ENCODE measurements at regions not wholly inside any gene's neighbourhood (a gene's known extent, or its start where the extent isn't known, plus 50 kb on each side); places are given as distances from the start of the nearest gene placed in this dataset.

- POLR2A ChIA-PET, result no interaction called here
- TF ChIP-seq CTCF (IDR thresholded peaks at IDR 0.05; ENCODE audit: control extremely low read depth, extremely low read depth, low read depth, missing control alignments), result no peak
- CTCF ChIA-PET, result no interaction called here
- DNase-seq (ENCODE audit: extremely low spot score), result no peak
These were observed 84.5 kb upstream of the PPARA start for GRCh38 chr22:46065691-46066454.

- no peak for DNase-seq (ENCODE audit: extremely low spot score)
- POLR2A ChIA-PET, result no interaction called here
- CTCF ChIA-PET, result no interaction called here
- no peak for TF ChIP-seq CTCF (IDR thresholded peaks at IDR 0.05; ENCODE audit: control extremely low read depth, extremely low read depth, low read depth, missing control alignments)
These were observed 83.6 kb upstream of the PPARA start for GRCh38 chr22:46066691-46067090.

- TF ChIP-seq CTCF (IDR thresholded peaks at IDR 0.05; ENCODE audit: control extremely low read depth, extremely low read depth, low read depth, missing control alignments), result no peak
- CTCF ChIA-PET, result no interaction called here
- DNase-seq (ENCODE audit: extremely low spot score), result no peak
- POLR2A ChIA-PET, result no interaction called here
These were observed 82.9 kb upstream of the PPARA start for GRCh38 chr22:46067159-46068111.

GRCh38 chr22:46068181-46068592, 82.1 kb upstream of the PPARA start:
- ChIA-PET CTCF (no interaction called here), POLR2A (no interaction called here)
- TF ChIP-seq CTCF (IDR thresholded peaks at IDR 0.05; ENCODE audit: control extremely low read depth, extremely low read depth, low read depth, missing control alignments), result no peak
- DNase-seq (ENCODE audit: extremely low spot score), result no peak

GRCh38 chr22:46068593-46069491, 81.5 kb upstream of the PPARA start:
- DNase-seq (ENCODE audit: extremely low spot score), result no peak
- POLR2A ChIA-PET, result no interaction called here
- TF ChIP-seq CTCF (IDR thresholded peaks at IDR 0.05; ENCODE audit: control extremely low read depth, extremely low read depth, low read depth, missing control alignments), result no peak

More at GRCh38 chr22:46068593-46069491, 81.5 kb upstream of the PPARA start:
- CTCF ChIA-PET, result interaction anchor here (1.1 kb wide), 1 partner anchor 10 kb away, joined by 4 read pairs; no protein-coding TSS in a partner anchor
